A673 (cell line): ENCODE measurements at regions not wholly inside any gene's neighbourhood (a gene's known extent, or its start where the extent isn't known, plus 50 kb on each side); places are given as distances from the start of the nearest gene placed in this dataset.

Source experiments
- CTCF ChIP-seq: fragments of 300-800, 200-600 bp; sonication (generic); conservative IDR thresholded peaks from 2 replicates; pipeline ENCODE4 v1.5.1; 2017; ENCODE audit warnings: low read depth, mild to moderate bottlenecking, antibody characterized with exemption, low read length, moderate library complexity, mixed read lengths
- EZH2 ChIP-seq: fragments of 200-600 bp; sonication (generic); IDR thresholded peaks from 2 replicates; pipeline ENCODE4 v1.6.1; 2017; ENCODE audit warnings: borderline replicate concordance, low read depth, mild to moderate bottlenecking, mixed read lengths, antibody characterized with exemption, low read length; ENCODE audit not compliant: poor library complexity, severe bottlenecking

GRCh38 chr2:106709229-106709628 is 176.7 kb downstream of the ST6GAL2 start:
- no peak for TF ChIP-seq CTCF
- no peak for TF ChIP-seq EZH2
